HG03045 (cell line): ENCODE measurements at regions not wholly inside any gene's neighbourhood (a gene's known extent, or its start where the extent isn't known, plus 50 kb on each side); places are given as distances from the start of the nearest gene placed in this dataset.
"Not testable (repeated sequence)": the region's sequence is repeated elsewhere in the genome, so short reads cannot be mapped to it uniquely, and the experiment has no call there.

Experiments used
- ATAC-seq: cut with Tn5 transposase; IDR thresholded peaks from one replicate; pipeline ENCODE4 v1.9.1; 2021; ENCODE audit warnings: mild to moderate bottlenecking, moderate library complexity; ENCODE audit not compliant: unreplicated experiment

GRCh38 chr6:19562468-19562867 lies 274.7 kb upstream of the ID4 start:
- no peak for ATAC-seq

- ATAC-seq = no peak
Measured at GRCh38 chr6:19569563-19569962, 267.6 kb upstream of the ID4 start.

- no peak for ATAC-seq
Measured at GRCh38 chr6:19571176-19571575, 266.0 kb upstream of the ID4 start.

GRCh38 chr6:19578481-19578880 lies 258.7 kb upstream of the ID4 start:
- ATAC-seq = no peak

GRCh38 chr6:19584207-19584606 lies 253.0 kb upstream of the ID4 start:
- ATAC-seq = not testable (repeated sequence)

GRCh38 chr6:19587238-19587942 lies 249.8 kb upstream of the ID4 start:
- no peak for ATAC-seq

- no peak for ATAC-seq
Measured at GRCh38 chr6:19590501-19591131, 246.6 kb upstream of the ID4 start.

- ATAC-seq = no peak
Measured at GRCh38 chr6:19597809-19598320, 239.3 kb upstream of the ID4 start.

GRCh38 chr6:19599796-19600464 lies 237.2 kb upstream of the ID4 start:
- ATAC-seq = no peak

GRCh38 chr6:19602434-19603013 lies 234.6 kb upstream of the ID4 start:
- no peak for ATAC-seq

GRCh38 chr6:19603721-19604120 lies 233.4 kb upstream of the ID4 start:
- ATAC-seq = no peak

GRCh38 chr6:19605624-19606023 lies 231.5 kb upstream of the ID4 start:
- ATAC-seq = no peak

- ATAC-seq = no peak
Measured at GRCh38 chr6:19608546-19608945, 228.6 kb upstream of the ID4 start.

- no peak for ATAC-seq
Measured at GRCh38 chr6:19609972-19610641, 227.1 kb upstream of the ID4 start.

- ATAC-seq = not testable (repeated sequence)
Measured at GRCh38 chr6:19612672-19613466, 224.3 kb upstream of the ID4 start.

GRCh38 chr6:19613678-19614077 lies 223.5 kb upstream of the ID4 start:
- no peak for ATAC-seq

- no peak for ATAC-seq
Measured at GRCh38 chr6:19616022-19616421, 221.1 kb upstream of the ID4 start.

- no peak for ATAC-seq
Measured at GRCh38 chr6:19632230-19632629, 204.9 kb upstream of the ID4 start.

- ATAC-seq = no peak
Measured at GRCh38 chr6:19632786-19633185, 204.4 kb upstream of the ID4 start.

GRCh38 chr6:19635728-19636127 lies 201.4 kb upstream of the ID4 start:
- ATAC-seq = no peak
